GM21360 (cell line): ENCODE measurements at regions not wholly inside any gene's neighbourhood (a gene's known extent, or its start where the extent isn't known, plus 50 kb on each side); places are given as distances from the start of the nearest gene placed in this dataset.
"Not testable (repeated sequence)": the region's sequence is repeated elsewhere in the genome, so short reads cannot be mapped to it uniquely, and the experiment has no call there.

Source experiments
- ATAC-seq: cut with Tn5 transposase; IDR thresholded peaks from one replicate; pipeline ENCODE4 v1.9.1; 2021; ENCODE audit warnings: mild to moderate bottlenecking, moderate library complexity; ENCODE audit not compliant: unreplicated experiment

DNA sequence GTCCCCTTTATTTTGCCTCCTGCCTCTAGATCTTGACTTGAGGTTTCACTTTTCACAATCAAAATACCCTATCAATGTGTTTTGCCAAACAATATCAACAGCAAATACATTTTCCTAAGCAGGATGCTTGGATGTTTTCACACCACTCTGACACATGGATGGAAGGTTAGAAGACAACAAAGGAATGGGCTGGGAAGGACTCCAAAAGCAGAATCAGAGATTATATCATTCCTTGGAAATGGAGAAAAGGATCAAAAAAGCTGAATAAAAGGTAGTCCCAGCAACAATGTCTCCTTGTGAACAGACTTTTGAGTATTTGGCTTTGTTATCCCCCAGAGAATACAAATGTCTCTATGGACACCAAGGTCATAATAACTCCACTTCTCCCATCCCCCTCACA is 170.8 kb downstream of the ETAA1 start:
- no peak for ATAC-seq

DNA sequence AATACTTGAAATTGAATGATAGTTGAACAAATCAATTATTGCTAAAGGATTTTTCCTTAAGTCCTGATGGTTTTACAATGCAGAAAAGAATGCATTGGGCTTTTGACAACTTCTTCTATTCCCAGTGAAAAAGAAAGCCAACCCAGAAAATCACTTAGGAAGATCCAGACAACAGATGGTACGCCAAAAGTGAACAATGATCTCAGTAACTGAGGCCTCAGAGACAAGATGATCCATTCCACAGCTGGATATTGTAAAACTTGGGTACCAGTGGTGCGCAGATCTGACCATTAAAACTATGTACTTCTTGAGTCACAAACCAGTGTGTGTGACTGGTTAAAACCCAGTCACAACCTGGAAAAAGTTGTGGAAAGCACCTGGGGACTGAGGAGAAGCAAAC is 173.5 kb downstream of the ETAA1 start:
- ATAC-seq = no peak

DNA sequence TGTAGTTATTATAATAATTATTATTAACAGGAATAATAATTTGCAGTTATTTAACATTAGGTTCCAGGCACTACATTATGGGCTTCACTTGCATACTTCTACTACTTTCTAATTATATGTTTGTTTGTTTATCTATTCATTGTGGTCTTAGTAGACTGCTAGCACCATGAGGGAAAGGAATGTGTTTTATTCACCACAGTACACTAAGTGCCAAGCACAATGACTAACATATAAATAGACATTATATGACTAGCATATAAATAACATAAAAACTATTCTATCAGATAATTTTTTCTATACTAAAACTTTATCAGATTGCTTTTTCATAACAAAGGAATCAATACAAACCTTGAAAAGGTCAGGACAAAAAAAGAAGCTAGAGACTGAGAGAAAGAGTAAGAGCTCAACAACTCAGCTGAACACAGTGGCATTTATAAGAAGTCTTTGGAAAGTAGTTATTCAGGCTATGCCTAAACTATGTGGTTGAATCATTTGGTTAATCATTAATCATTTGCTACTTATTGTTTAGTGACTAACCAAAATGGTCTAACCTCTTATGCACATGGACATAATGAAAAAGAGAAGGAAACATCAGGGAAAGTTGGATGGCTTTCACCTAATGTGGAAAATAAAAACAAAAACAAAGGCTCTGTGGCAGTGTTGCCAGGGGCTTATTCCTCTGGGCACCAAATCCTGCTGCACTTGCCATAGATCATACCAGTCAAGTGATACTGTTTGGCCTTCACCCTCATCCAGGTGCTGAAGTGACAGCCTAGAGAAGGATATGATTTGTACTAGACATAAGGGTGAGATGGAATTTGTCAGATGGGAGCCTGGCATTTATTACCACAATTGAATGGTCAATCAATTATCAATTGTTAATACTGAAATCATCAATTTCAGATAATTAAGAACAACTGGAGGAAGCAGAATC is 174.9 kb downstream of the ETAA1 start:
- no peak for ATAC-seq

DNA sequence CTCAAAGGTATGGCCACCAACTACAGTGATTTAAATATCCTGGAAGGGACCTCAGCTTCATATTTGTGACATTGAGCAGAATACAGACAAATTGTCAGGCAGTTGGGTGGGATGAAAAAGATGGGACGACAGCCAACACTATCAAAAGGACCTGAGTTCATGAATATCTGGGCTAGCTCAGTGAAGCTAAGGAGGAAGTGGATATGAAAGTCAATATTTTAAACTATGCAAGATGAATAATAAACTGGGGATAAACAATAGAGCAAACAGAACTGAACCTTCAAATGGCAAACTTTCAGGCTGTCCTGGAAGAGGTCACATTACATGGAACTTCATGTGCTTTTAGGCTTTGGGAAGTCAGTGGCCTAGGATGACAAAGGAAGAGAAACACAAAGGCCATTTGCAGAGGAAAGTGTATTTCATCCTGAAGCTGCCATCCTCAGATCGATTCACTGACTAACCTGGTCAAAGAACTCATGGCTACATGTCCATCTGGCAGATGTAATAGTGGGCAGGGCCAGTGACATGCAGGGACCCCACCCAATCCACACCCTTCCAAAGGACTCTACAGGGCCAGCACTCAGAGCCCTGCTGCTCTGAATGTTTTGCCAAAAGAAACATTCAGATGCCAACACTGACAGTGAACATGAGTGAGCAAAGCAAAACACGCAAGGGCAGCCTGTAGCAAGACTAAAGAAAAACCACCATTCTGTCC is 175.7 kb downstream of the ETAA1 start:
- ATAC-seq = no peak

DNA sequence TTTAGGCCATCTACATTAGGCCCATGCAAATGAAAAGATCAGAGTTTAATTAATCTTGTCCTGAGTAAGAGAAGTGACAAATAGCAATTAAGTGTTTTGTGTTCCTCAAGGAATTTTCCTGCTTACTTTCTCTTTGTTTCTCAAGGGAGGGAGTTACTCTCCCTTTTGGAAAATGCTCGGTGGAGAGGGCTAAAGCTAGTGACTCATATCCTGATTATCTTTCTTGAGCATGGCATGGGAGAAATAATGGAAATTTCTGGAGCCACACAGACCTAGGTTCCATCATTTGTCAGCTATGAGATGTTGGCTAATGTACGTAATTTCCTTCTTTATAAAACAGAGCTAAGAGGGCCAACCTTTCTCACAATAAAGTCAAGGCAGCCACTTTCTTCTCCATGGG is 177.1 kb downstream of the ETAA1 start:
- ATAC-seq = no peak

DNA sequence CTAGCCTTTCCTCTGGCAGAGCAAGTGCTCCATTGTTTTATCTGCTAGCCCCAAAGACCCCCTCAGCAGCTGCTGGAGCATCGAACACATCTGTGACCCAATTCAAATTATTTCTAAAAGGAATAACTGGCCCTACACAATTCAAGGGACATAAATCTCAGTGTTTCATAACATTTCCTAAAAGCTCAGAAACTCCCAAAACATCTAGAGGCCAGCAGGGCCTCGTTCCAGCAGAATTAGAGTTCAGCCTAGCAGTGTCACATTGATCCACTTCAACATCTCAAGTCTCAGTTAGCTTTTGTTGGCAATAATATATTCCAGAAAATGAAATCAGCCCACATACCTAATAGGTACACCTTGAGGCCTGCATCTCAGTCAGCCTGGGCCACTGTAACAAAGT is 179.1 kb downstream of the ETAA1 start:
- ATAC-seq = no peak

DNA sequence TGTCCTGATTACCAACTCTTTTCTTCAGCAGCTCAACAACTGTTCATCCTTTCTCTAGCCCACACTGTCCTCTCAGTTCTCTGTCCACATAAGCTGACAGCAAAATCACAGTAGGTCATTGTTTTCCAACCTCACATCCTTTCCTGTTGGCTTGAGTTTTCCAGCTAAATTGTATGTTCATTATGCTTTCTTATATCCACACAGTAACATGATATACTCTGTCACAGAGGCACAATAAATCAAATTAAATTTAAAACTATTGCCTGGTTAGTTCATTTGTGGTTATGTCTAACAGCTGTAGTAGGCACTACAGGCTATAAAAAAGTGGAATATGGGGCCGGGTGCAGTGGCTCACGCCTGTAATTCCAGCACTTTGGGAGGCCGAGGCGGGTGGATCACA is 179.9 kb downstream of the ETAA1 start:
- no peak for ATAC-seq

DNA sequence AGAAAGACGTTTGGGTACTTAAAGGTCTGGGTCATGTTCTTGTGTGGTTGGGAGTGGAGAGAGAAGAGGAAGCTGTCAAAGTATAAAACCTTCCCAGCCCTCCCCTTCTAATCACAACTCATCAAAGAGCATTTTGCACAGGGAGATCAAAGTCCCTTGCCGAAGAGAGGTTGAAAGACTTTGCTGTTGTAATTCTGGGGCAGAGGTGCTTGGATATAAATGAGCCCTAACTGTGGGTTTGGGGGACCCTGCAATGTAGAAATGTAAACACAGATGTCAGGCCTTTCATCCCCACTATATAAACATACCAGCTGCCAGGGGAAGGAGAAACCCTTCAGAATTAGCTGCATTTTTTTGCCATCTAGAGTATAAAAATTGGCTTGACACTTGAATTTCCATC is 182.1 kb downstream of the ETAA1 start:
- no peak for ATAC-seq

DNA sequence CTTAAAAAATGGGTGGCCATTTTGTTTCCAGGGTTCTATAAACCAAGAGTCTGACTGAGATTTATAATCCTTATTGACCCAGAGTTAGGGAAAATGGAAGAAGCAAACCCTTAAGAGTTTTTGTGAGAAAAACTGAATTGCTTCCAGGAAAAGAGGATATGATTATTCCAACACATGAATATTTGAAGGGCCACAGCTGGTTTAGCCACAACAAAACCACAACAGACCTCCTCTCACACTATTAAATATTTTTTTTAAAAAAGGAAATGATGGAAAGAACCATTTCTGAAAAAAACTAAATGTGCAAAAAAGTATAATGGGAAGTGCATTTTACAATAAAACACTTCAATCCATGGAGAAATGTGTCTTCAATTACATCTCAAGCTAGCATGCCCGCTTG is 182.7 kb downstream of the ETAA1 start:
- no peak for ATAC-seq

DNA sequence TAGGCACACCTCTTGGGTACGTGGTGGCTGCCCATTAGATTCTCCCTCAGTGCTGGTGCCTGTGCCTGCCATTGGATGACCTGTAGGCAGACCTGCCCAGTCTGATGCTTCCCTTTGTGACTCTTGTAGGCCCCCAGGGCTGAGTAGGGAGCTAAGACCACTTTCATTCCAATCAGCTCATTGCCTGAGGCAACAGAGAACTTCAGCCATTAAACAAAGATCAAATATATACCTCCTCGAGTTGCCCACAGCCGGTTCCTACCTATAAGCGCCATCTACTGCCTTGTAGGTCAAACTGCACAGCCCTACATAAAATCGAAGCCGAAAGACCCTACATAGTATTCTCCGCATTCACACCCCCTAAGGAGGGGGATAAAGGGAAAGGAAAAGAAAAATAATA is 184.6 kb downstream of the ETAA1 start:
- ATAC-seq = no peak

DNA sequence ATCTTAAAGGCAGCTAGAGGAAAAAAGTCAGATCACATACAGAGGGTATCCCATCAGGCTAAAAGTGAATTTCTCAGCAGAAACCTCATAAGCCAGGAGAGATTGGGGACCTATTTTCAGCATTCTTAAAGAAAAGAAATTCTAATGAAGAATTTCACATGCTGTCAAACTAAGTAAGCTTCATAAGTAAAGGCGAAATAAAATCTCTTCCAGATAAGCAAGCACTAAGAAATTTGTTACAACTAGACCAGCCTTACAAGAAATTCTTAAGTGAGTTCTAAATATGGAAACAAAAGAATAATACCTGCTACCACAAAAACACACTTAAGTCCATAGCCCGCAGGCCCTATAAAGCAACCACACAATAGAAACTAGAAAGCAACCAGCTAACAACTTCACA is 186.1 kb downstream of the ETAA1 start:
- ATAC-seq = no peak

DNA sequence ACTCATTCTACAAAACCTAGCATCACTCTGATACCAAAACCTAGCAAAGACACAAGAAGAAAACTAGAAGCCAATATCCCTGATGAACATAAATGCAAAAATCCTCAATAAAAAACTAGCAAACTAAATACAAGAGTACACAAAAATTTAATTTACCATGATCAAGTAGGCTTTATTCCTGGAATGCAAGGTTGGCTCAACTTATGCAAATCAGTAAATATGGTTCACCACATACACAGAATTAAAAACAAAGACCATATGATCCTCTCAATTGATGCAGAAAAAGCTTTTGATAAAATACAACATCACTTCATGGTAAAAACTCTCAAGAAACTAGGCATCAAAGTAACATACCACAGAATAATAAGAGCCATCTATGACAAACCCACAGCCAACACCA is 188.3 kb downstream of the ETAA1 start:
- ATAC-seq = no peak

DNA sequence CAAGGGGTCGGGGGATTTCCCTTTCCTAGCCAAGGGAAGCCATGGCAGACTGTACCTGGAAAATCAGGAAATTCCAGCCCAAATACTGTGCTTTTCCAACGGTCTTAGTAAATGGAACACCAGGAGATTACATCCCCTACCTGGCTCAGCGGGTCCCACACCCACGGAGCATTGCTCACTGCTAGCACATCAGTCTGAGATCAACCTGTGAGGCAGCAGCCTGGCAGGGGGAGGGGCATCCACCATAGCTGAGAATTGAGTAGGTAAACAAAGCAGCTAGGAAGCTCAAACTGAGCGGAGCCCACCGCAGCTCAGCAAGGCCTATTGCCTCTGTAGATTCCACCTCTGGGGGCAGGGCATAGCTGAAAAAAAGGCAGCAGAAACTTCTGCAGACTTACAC is 192.0 kb downstream of the ETAA1 start:
- ATAC-seq = not testable (repeated sequence)

DNA sequence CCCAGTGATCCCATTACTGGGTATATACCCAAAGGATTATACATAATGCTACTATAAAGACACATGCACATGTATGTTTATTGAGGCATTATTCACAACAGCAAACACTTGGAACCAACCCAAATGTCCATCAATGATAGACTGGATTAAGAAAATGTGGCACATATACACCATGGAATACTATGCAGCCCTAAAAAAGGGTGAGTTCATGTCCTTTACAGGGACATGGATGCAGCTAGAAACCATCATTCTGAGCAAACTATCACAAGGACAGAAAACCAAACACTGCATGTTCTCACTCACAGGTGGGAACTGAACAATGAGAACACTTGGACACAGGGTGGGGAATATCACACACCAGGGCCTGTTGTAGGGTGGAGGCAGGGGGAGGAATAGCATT is 197.4 kb downstream of the ETAA1 start:
- not testable (repeated sequence) for ATAC-seq

DNA sequence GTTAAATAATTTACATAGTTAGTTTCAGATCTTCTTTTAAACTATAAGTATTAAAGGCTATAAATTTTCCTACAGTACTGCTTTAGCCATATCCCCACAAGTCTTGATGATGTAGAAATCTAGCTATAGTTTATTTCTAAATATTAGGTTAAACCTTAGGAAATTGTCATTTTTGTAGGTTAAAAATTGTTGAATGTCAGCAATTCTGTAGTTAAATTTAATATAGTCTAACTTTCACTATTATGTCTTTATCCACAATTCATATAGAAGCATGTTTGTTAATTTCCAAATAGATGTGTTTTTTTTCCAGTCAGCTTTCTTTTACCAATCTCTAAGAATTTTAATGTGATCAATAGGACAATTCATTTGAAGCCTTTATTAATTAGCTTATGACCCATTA is 199.7 kb downstream of the ETAA1 start:
- ATAC-seq = no peak

DNA sequence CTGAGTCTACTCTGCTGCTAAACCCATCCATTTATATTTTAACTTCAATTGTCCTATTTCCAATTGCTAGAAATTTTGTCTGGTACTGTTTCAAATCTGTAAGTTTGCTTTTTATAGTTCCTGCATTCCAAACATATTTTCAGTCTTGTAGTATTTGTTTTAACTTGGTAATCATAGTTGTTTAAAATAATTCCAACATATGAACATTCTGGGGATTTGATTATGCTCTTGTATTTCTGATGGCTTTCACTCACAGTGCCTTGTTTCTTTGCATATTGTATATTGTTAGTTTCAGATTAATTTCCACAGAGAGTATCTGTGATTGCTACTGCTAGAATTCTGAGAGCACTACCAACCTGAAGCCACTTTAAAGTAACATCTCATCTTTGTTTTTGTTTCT is 202.4 kb downstream of the ETAA1 start:
- no peak for ATAC-seq

DNA sequence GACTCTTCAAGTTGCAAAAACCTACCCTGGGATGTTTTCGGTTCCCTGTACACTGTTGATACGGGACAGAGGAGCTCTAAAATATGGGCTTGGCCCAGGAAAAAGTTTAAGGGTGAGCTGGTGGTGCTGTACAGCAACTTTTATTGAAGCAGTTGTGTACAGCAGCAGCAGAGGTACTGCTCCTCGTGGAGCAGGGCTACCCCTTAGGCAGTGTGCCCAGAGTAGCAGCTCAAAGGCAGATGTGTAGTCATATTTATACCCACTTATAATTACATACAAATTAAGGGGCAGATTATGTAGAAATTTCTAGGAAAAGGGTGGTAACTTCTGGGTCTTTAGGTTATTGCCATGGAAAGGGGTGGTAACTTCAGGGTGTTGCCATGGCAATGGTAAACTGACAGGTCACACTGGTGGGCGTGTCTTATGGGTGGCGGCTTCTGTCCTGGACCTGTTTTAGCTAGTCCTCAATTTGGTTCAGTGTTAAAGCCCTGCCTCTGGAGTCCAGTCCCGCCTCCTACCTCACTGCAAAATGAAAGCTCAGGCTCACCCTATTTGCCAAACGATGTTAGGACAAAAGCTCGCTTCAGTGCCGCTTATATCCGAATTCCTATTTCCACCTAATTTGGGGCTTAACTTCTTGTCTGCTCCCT is 203.2 kb downstream of the ETAA1 start:
- ATAC-seq = no peak

DNA sequence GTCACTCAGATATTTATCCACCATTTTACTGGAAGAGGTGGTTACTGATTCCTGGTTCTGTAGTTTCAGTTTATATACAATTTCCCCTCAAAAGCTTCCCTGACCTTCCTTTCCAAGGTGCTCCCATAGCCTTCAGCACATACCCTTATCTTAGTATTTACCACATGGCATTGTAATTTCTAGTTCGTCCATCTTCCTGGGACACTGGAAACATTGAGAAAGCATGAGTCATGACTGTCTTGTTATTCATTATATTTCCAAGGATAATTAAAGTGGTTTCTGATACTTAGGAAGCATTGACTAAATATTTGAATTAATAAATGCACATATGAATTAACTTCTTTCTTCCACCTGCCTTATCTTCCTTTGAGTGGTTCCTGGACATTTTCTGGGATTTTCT is 203.8 kb downstream of the ETAA1 start:
- no peak for ATAC-seq

DNA sequence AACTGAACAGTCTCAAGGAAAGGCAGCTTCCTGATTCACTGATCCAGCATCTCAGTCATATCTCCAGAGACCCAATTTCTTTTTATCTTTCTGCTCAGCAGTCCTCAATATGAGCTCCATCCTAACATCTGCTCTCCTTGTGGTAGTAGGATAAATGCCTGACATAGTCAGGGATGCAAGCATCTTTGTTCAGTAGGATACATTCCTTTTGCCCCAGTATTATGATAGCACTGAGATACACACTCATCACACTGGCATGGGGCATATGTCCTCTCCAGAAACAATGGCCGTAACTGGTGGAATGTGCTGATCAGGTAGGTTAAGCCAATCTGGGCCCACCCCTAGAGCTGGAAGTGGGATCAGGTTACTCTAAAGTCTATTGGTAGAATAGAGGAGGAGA is 207.2 kb downstream of the ETAA1 start:
- no peak for ATAC-seq

DNA sequence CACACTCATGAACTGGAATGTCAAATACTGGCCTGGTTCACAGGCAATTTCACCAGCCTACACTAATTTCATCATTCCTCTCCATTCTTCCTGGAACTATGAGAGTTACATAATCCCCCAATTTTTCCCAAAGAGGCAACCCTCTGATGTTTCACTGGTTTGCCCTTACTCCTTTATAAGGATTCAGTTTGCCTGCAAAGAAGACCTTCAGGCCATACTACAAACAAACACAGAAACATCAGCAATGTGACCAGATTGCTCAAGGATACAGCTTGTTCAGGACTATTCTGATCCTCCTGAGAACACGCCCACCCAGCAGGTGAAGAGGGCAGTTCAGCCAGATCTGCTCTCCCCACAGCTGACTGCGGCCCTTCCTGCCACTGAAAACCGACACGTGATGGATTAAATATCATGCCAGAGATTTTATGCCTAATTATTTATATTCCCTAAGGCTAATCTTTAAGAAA is 215.5 kb downstream of the ETAA1 start:
- ATAC-seq = no peak

DNA sequence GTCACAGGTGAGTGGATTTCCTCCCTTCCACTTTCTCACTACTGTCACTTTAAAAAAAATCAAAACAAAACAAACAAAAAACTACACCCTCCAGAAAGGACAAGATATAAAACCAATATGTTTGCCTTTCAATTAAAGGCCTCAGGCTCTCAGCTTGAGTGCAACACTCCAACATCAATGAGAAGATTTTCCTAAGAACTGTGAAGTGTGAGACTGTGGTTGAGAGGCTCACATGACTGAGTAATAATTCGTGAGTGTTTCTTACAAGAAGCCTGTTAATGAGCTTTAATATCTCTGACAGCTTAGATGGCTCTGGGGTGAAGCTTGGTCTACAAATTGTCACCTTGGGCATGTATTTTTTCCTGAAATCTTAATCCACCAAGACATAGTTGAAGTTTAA is 216.1 kb downstream of the ETAA1 start:
- no peak for ATAC-seq

DNA sequence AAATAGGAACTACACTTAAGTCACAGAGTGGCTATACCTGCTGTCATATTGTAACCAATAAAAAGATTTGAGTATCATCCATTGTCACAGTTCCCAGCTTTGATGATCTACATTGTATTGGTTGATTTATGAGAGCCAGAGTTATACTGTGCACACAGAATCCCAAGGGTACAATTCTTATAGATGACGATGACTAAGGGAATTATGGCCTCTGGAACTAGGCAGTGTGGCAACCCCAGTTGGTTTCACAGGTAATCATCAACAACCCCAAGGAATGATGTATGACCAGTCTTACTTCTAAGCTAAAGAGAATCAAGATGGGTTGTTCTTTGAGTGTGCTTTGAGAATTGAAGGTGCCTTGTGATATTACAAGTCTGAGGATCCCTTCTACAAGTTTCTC is 217.3 kb downstream of the ETAA1 start:
- ATAC-seq = no peak
